ENCODE measurements at regions not wholly inside any gene's neighbourhood (a gene's known extent, or its start where the extent isn't known, plus 50 kb on each side); places are given as distances from the start of the nearest gene placed in this dataset.

DNA sequence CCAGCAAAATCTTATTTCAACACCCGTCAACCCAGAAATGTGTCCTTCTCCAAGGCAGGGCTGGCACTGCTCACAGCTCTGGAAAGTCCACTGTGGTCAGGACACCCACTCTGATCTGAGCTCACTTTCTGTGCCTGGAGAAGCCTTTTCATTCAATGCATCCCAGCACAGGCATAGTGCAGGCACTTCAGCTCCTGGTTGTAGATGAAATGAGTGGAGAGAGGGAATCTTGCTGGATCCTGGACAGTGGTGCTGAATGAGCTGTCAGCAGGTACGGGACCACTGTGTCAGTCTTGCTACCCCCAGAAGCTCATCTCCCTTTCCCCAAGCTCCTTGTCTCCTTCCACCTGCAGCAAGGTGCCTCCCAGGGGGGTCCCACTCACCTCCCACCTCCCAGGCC, 86.1 kb upstream of the SALL1 start:
- Histone ChIP-seq H3K79me2 (ENCODE audit: insufficient read depth, low read length) (no peaks in the 10 kb centered on the region), H3K27me3 (ENCODE audit: insufficient read depth, low read length) (no peaks in the 10 kb centered on the region), H4K20me1 (ENCODE audit: insufficient read depth) (no peaks in the 10 kb centered on the region), H3K4me1 (ENCODE audit: control insufficient read depth in 1 of 2, insufficient read depth in 2 of 2, low read length in 2 of 2) (no peaks in the 10 kb centered on the region), H3K36me3 (ENCODE audit: control insufficient read depth in 1 of 2, insufficient read depth in 2 of 2, low read length in 2 of 2) (no peaks in the 10 kb centered on the region), H2AFZ (ENCODE audit: low read depth, low read length, poor library complexity, severe bottlenecking) (no peak overlapping the region), H3K27ac (ENCODE audit: low read depth, low read length) (no peak overlapping the region), H3K9me3 (ENCODE audit: control insufficient read depth in 1 of 2, insufficient read depth in 1 of 2, low read depth in 1 of 2, low read length in 2 of 2) (peaks cover 0 to 4% of the 10 kb centered on the region in 2 experiments; a peak in 1 of 4 replicates), H3K9ac (ENCODE audit: low read length) (no peak overlapping the region), H3K4me3 (replicated peaks in 1 of 2; ENCODE audit: low read depth in 1 of 2, low read length in 2 of 2) (no peak overlapping the region), H3K4me2 (ENCODE audit: low read length) (no peak overlapping the region), H3K9me2 (ENCODE audit: insufficient read depth) (no peaks in the 10 kb centered on the region)
- ChIA-PET POLR2A (no interaction called here), RAD21 (ENCODE audit: low non-redundant PET in 1 of 2, low total read pairs in 2 of 2, uncharacterized antibody in 2 of 2, unreplicated experiment in 2 of 2) (no interaction called here), CTCF (no interaction called here)
- no peak for ATAC-seq
- no peak for DNase-seq (ENCODE audit: low read depth, low spot score)
- intact Hi-C loops (cut with micrococcal nuclease), result no loop called here
- TF ChIP-seq, protein P1, sequence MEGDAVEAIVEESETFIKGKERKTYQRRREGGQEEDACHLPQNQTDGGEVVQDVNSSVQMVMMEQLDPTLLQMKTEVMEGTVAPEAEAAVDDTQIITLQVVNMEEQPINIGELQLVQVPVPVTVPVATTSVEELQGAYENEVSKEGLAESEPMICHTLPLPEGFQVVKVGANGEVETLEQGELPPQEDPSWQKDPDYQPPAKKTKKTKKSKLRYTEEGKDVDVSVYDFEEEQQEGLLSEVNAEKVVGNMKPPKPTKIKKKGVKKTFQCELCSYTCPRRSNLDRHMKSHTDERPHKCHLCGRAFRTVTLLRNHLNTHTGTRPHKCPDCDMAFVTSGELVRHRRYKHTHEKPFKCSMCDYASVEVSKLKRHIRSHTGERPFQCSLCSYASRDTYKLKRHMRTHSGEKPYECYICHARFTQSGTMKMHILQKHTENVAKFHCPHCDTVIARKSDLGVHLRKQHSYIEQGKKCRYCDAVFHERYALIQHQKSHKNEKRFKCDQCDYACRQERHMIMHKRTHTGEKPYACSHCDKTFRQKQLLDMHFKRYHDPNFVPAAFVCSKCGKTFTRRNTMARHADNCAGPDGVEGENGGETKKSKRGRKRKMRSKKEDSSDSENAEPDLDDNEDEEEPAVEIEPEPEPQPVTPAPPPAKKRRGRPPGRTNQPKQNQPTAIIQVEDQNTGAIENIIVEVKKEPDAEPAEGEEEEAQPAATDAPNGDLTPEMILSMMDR (IDR thresholded peaks at IDR 0.05 in 2 of 3, conservative IDR thresholded peaks at IDR 0.05 in 1 of 3; ENCODE audit: borderline replicate concordance in 1 of 3, insufficient read depth in 1 of 3, low read depth in 2 of 3, low read length in 2 of 3), result no peak
- no peak for TF ChIP-seq YY1 (IDR thresholded peaks at IDR 0.05; ENCODE audit: extremely low read depth, insufficient replicate concordance, low read depth, low read length)
- TF ChIP-seq, protein P2, sequence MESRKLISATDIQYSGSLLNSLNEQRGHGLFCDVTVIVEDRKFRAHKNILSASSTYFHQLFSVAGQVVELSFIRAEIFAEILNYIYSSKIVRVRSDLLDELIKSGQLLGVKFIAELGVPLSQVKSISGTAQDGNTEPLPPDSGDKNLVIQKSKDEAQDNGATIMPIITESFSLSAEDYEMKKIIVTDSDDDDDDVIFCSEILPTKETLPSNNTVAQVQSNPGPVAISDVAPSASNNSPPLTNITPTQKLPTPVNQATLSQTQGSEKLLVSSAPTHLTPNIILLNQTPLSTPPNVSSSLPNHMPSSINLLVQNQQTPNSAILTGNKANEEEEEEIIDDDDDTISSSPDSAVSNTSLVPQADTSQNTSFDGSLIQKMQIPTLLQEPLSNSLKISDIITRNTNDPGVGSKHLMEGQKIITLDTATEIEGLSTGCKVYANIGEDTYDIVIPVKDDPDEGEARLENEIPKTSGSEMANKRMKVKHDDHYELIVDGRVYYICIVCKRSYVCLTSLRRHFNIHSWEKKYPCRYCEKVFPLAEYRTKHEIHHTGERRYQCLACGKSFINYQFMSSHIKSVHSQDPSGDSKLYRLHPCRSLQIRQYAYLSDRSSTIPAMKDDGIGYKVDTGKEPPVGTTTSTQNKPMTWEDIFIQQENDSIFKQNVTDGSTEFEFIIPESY (IDR thresholded peaks at IDR 0.05; ENCODE audit: extremely low read depth, insufficient replicate concordance, low read length), result no peak
- no peak for TF ChIP-seq EZH2 (IDR thresholded peaks at IDR 0.05)
- TF ChIP-seq POLR2AphosphoS5 (IDR thresholded peaks at IDR 0.05; ENCODE audit: low read depth, low read length), result no peak
- TF ChIP-seq CBX3 (IDR thresholded peaks at IDR 0.05; ENCODE audit: low read depth), result no peak
- no peak for TF ChIP-seq RAD21 (IDR thresholded peaks at IDR 0.05; ENCODE audit: low read depth)
- TF ChIP-seq EZH2phosphoT487 (IDR thresholded peaks at IDR 0.05; ENCODE audit: borderline replicate concordance), result no peak
- no peak for TF ChIP-seq ZFX (IDR thresholded peaks at IDR 0.05)
- TF ChIP-seq POLR2A (IDR thresholded peaks at IDR 0.05; ENCODE audit: borderline replicate concordance, extremely low read depth, insufficient read depth, insufficient read length), result no peak
- TF ChIP-seq ELF1 (IDR thresholded peaks at IDR 0.05; ENCODE audit: borderline replicate concordance, low read depth), result no peak
- no peak for TF ChIP-seq TCF7L2 (IDR thresholded peaks at IDR 0.05; ENCODE audit: borderline replicate concordance, extremely low read depth, insufficient read depth, insufficient read length)
- TF ChIP-seq ZNF274 (IDR thresholded peaks at IDR 0.05; ENCODE audit: low read depth, low read length), result no peak
- TF ChIP-seq, protein P3, sequence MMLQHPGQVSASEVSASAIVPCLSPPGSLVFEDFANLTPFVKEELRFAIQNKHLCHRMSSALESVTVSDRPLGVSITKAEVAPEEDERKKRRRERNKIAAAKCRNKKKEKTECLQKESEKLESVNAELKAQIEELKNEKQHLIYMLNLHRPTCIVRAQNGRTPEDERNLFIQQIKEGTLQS (IDR thresholded peaks at IDR 0.05), result no peak
- no TSS peak for BruUV-seq (replicated peaks)
